ENCODE measurements at regions not wholly inside any gene's neighbourhood (a gene's known extent, or its start where the extent isn't known, plus 50 kb on each side); places are given as distances from the start of the nearest gene placed in this dataset.

GRCh38 chr1:222299524-222299923, 248.4 kb downstream of the HHIPL2 start:
- H3K27me3 Mint-ChIP-seq (ENCODE audit: low read depth), result no peaks in the 10 kb centered on the region
- no peak overlapping the region for H3K27ac Mint-ChIP-seq
- no peaks in the 10 kb centered on the region for H3K4me1 Mint-ChIP-seq (ENCODE audit: low read depth)
- no peak overlapping the region for H3K4me3 Mint-ChIP-seq
- peaks cover 0 to 5% of the 10 kb centered on the region in 2 donors for H3K36me3 Mint-ChIP-seq (ENCODE audit: insufficient read depth in 2 of 2)
- DNase-seq, result no peak
- H3K9me3 Mint-ChIP-seq, result peaks cover 7 to 8% of the 10 kb centered on the region in 2 donors
- ATAC-seq (replicated peaks in 1 of 2), result no peak

DNA sequence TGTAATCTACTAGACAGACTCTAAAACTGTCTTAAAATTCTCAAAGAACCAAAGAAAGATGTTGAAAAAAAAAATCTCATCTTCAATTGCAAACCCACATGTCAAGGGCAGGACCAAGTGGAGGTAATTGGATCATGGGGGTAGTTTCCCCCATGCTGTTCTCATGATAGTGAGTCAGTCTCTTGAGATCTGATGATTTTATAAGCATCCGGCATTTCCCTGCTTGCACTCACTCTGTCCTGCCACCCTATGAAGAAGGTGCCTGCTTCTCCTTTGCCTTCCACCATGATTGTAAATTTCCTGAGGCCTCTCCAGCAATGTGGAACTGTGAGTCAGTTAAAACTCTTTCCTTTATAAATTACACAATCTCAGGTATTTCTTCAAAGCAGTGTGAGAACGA, 257.0 kb downstream of the HHIPL2 start:
- ATAC-seq (replicated peaks in 1 of 2) (no peak), DNase-seq (no peak)
- Mint-ChIP-seq H3K27ac (no peak overlapping the region), H3K4me1 (ENCODE audit: low read depth) (no peaks in the 10 kb centered on the region), H3K27me3 (ENCODE audit: low read depth) (no peaks in the 10 kb centered on the region), H3K4me3 (no peak overlapping the region), H3K36me3 (ENCODE audit: insufficient read depth in 2 of 2) (peaks cover 0 to 3% of the 10 kb centered on the region in 2 donors), H3K9me3 (peaks cover 0 to 5% of the 10 kb centered on the region in 2 donors)

DNA sequence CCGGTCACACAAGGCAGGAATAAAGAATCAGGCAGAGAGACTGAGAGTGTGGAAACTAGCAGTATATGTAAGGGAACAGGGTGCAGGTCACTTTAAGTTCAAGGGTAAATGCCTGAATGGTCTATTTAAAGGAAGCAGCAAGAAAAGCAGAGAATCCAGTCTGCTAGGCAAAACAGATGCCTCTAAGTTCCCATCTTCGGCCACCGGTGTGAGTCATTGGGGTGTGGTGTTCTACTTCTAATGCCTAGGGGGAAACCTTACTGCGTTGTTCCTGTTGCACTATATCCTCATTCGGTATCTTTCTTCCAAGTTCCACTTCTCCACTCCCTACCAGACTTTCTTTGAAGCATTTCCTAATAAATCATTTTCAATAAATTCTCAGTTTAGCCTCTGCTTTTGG, 259.9 kb downstream of the HHIPL2 start:
- H3K4me1 Mint-ChIP-seq (ENCODE audit: low read depth), result no peaks in the 10 kb centered on the region
- ATAC-seq (replicated peaks in 1 of 2) (no peak), DNase-seq (no peak)
- H3K27me3 Mint-ChIP-seq (ENCODE audit: low read depth), result no peaks in the 10 kb centered on the region
- no peak overlapping the region for H3K4me3 Mint-ChIP-seq
- H3K27ac Mint-ChIP-seq, result no peak overlapping the region
- no peaks in the 10 kb centered on the region for H3K9me3 Mint-ChIP-seq
- H3K36me3 Mint-ChIP-seq (ENCODE audit: insufficient read depth in 2 of 2), result no peaks in the 10 kb centered on the region

- Mint-ChIP-seq H3K4me1 (ENCODE audit: low read depth) (no peaks in the 10 kb centered on the region), H3K36me3 (ENCODE audit: insufficient read depth in 2 of 2) (no peaks in the 10 kb centered on the region), H3K27me3 (ENCODE audit: low read depth) (no peaks in the 10 kb centered on the region), H3K9me3 (no peaks in the 10 kb centered on the region), H3K4me3 (no peak overlapping the region), H3K27ac (no peak overlapping the region)
- no peak for ATAC-seq (replicated peaks in 1 of 2)
- no peak for DNase-seq
These were observed 261.9 kb downstream of the HHIPL2 start for GRCh38 chr1:222286011-222286410.

DNA sequence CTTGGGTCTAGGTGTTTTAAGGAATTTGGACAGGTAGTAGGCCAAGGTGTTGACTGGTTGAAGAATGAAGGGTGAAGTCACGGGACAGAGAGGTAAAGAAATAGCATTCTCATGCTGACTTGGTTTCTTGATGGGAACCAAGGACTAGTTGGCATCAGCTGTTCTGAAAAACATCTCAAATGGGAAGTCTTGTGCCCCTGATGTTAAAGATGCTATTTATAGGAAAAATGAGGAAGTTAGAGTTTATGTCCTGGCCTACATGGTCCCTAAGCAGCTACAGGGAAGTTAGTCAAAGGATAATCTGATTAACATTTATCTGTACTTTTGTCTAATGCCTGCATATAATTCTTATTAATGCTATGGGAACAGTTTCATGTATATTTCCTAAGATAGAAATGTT, 262.4 kb downstream of the HHIPL2 start:
- H3K9me3 Mint-ChIP-seq, result peaks cover 0 to 2% of the 10 kb centered on the region in 2 donors
- H3K4me3 Mint-ChIP-seq, result no peak overlapping the region
- no peaks in the 10 kb centered on the region for H3K4me1 Mint-ChIP-seq (ENCODE audit: low read depth)
- H3K36me3 Mint-ChIP-seq (ENCODE audit: insufficient read depth in 2 of 2), result no peaks in the 10 kb centered on the region
- H3K27me3 Mint-ChIP-seq (ENCODE audit: low read depth), result no peaks in the 10 kb centered on the region
- H3K27ac Mint-ChIP-seq, result no peak overlapping the region
- no peak for DNase-seq
- ATAC-seq (replicated peaks in 1 of 2), result no peak

DNA sequence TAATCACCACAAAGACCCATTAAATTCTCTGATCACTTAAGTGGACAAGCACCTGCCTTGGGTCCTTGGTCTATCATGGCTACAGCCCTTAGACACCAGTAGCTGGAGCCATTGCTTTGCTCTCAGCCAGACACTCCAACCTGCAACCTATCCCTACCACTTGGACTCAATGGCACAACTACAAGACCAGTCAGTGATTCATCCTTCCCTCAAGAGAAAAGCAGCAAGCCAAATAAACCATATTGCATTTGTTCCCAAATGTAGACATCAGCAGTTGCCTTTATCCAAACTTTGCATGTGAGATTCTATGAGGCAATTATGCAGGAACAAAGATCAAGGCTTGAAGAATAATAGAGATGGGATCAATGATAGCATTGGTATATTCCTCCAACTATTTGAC, 263.4 kb downstream of the HHIPL2 start:
- Mint-ChIP-seq H3K4me1 (ENCODE audit: low read depth) (no peaks in the 10 kb centered on the region), H3K27ac (no peak overlapping the region)
- ATAC-seq (replicated peaks in 1 of 2), result no peak

GRCh38 chr1:222283147-222283768, 264.6 kb downstream of the HHIPL2 start:
- Mint-ChIP-seq H3K27ac (no peak overlapping the region), H3K9me3 (peaks cover 2% of the 10 kb centered on the region in 2 donors), H3K4me3 (no peak overlapping the region), H3K4me1 (ENCODE audit: low read depth) (no peaks in the 10 kb centered on the region), H3K36me3 (ENCODE audit: insufficient read depth in 2 of 2) (no peaks in the 10 kb centered on the region), H3K27me3 (ENCODE audit: low read depth) (no peaks in the 10 kb centered on the region)
- ATAC-seq (replicated peaks in 1 of 2) (no peak), DNase-seq (no peak)

More for the DNA sequence above, 263.4 kb downstream of the HHIPL2 start:
- no peaks in the 10 kb centered on the region for H3K36me3 Mint-ChIP-seq (ENCODE audit: insufficient read depth in 2 of 2)
- H3K9me3 Mint-ChIP-seq, result peaks cover 0 to 2% of the 10 kb centered on the region in 2 donors
- DNase-seq, result no peak
- no peaks in the 10 kb centered on the region for H3K27me3 Mint-ChIP-seq (ENCODE audit: low read depth)
- no peak overlapping the region for H3K4me3 Mint-ChIP-seq

- ATAC-seq (replicated peaks in 1 of 2), result no peak
- H3K27me3 Mint-ChIP-seq (ENCODE audit: low read depth), result no peaks in the 10 kb centered on the region
- no peaks in the 10 kb centered on the region for H3K36me3 Mint-ChIP-seq (ENCODE audit: insufficient read depth in 2 of 2)
These were observed 268.3 kb downstream of the HHIPL2 start for GRCh38 chr1:222279591-222279990.

DNA sequence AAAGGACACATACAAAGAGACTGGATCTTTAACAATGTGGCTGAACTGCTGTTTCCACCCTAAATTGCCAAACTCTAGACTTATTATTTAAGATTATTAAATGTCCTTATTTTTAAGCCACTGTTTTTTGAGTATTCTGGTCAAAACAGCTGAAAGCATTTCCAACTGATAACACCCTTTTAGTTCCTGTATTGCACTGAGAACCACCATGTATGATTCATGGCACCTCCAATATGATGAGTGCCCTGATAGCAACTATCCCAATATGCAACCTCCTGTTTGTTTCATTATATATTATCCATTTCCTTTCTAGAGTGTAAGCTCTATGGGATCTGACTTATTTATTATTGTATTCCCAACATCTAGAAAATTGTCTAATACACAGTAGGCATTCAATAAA, 269.4 kb downstream of the HHIPL2 start:
- Mint-ChIP-seq H3K27ac (no peak overlapping the region), H3K4me3 (no peak overlapping the region), H3K27me3 (ENCODE audit: low read depth) (no peaks in the 10 kb centered on the region), H3K4me1 (ENCODE audit: low read depth) (no peaks in the 10 kb centered on the region), H3K36me3 (ENCODE audit: insufficient read depth in 2 of 2) (no peaks in the 10 kb centered on the region), H3K9me3 (peaks cover 2% of the 10 kb centered on the region in 2 donors)
- ATAC-seq (replicated peaks in 1 of 2) (no peak), DNase-seq (no peak)

More at GRCh38 chr1:222279591-222279990, 268.3 kb downstream of the HHIPL2 start:
- Mint-ChIP-seq H3K27ac (no peak overlapping the region), H3K9me3 (peaks cover 2% of the 10 kb centered on the region in 2 donors), H3K4me3 (no peak overlapping the region), H3K4me1 (ENCODE audit: low read depth) (no peaks in the 10 kb centered on the region)
- no peak for DNase-seq

DNA sequence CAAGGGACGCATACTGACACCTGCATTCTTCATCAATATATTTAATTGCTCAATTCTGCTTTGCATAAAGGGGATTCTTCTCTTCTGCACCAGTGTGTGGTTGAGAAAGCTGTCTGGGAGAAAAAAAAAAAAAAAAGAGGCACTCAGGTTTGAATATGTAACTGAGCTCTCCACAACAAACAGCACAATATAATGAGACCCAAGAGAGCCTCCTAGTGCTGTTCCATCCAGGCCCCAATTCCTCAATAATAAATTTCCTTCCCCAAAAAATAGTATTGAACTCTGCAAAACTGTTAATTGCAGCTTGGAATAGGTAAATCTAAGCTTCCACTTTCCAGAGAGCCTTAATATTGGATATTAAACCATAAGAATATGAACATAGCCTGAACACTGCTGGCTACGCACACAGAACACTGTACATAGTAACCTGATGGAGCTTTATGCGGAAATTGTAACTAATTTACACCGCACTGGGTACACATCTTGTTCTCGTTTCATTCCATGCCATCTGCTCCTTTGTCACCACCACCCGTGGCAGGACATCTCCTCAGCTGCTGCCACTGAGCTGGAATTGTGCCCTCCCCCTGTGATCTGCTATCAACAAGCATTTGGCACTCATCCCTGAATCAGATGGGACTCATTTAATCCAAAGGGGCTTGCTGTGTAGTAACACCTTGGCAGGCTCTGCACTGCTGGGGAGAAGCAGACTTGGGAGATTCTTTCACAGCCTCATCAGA, 272.0 kb downstream of the HHIPL2 start:
- no peaks in the 10 kb centered on the region for H3K27me3 Mint-ChIP-seq (ENCODE audit: low read depth)
- ATAC-seq (replicated peaks in 1 of 2), result no peak
- DNase-seq, result no peak
- H3K9me3 Mint-ChIP-seq, result peaks cover 1 to 5% of the 10 kb centered on the region in 2 donors
- no peaks in the 10 kb centered on the region for H3K4me1 Mint-ChIP-seq (ENCODE audit: low read depth)
- no peak overlapping the region for H3K4me3 Mint-ChIP-seq
- H3K36me3 Mint-ChIP-seq (ENCODE audit: insufficient read depth in 2 of 2), result peaks cover 0 to 1% of the 10 kb centered on the region in 2 donors
- no peak overlapping the region for H3K27ac Mint-ChIP-seq

GRCh38 chr1:222275001-222275728, 272.7 kb downstream of the HHIPL2 start:
- H3K9me3 Mint-ChIP-seq, result peaks cover 0 to 5% of the 10 kb centered on the region in 2 donors
- no peak for DNase-seq
- ATAC-seq (replicated peaks in 1 of 2), result no peak
- no peak overlapping the region for H3K4me3 Mint-ChIP-seq
- no peaks in the 10 kb centered on the region for H3K4me1 Mint-ChIP-seq (ENCODE audit: low read depth)
- no peaks in the 10 kb centered on the region for H3K27me3 Mint-ChIP-seq (ENCODE audit: low read depth)
- peaks cover 0 to 1% of the 10 kb centered on the region in 2 donors for H3K36me3 Mint-ChIP-seq (ENCODE audit: insufficient read depth in 2 of 2)
- no peak overlapping the region for H3K27ac Mint-ChIP-seq

- Mint-ChIP-seq H3K27ac (no peak overlapping the region), H3K27me3 (ENCODE audit: low read depth) (no peaks in the 10 kb centered on the region), H3K9me3 (no peaks in the 10 kb centered on the region), H3K4me1 (ENCODE audit: low read depth) (no peaks in the 10 kb centered on the region), H3K4me3 (no peak overlapping the region), H3K36me3 (ENCODE audit: insufficient read depth in 2 of 2) (no peaks in the 10 kb centered on the region)
- DNase-seq (no peak), ATAC-seq (replicated peaks in 1 of 2) (no peak)
These were observed 281.4 kb downstream of the HHIPL2 start for GRCh38 chr1:222266223-222267196.

Measured in activated T-cell treated with anti-CD3 and anti-CD28 coated beads, Interleukin-2, amount 50 U/mL, for 72 hours (primary cell).